ENCODE measurements at regions not wholly inside any gene's neighbourhood (a gene's known extent, or its start where the extent isn't known, plus 50 kb on each side); places are given as distances from the start of the nearest gene placed in this dataset.

- TF ChIP-seq CBX8 (IDR thresholded peaks at IDR 0.05; ENCODE audit: borderline replicate concordance, low read depth, low read length): no peak
- TF ChIP-seq GABPA (IDR thresholded peaks at IDR 0.05; ENCODE audit: borderline replicate concordance, insufficient read depth, low read length): no peak
- no peak for TF ChIP-seq RAD21 (IDR thresholded peaks at IDR 0.05 in 1 of 2, conservative IDR thresholded peaks at IDR 0.05 in 1 of 2; ENCODE audit: low read depth in 2 of 2, low read length in 2 of 2)
Observed at GRCh38 chr2:142483653-142484052, 352.8 kb upstream of the LRP1B start (continued).

All from H1 (cell line).